ENCODE measurements at regions not wholly inside any gene's neighbourhood (a gene's known extent, or its start where the extent isn't known, plus 50 kb on each side); places are given as distances from the start of the nearest gene placed in this dataset.

DNA sequence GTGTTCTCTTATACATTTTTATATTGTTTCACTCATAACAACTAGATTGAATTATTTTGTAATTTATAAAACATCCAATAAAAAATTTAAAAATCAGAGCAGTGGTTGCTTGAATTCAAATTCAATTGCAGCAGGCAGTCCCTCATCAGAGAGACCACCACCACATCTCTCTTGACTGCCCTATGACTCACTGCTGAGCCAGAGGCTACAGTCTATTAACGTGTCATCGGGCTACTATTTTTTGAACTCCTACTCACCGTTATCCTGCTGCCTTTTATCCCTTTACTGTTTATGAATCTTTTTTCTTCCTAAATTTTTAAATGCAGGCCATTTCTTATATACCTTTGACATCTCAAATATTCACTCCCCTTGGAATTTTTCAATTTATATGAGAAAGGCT lies 144.7 kb downstream of the BARHL2 start:
- TF ChIP-seq EP300 (IDR thresholded peaks at IDR 0.05) (no peak), POLR2A (IDR thresholded peaks at IDR 0.05) (no peak)

Data from ovary (tissue), 1 donor.